Neuronal stem cell (in vitro differentiated cells): ENCODE measurements at regions not wholly inside any gene's neighbourhood (a gene's known extent, or its start where the extent isn't known, plus 50 kb on each side); places are given as distances from the start of the nearest gene placed in this dataset.

ENCODE experiments used
- DNase-seq: peaks from one replicate; pipeline ENCODE4 v3.0.0-alpha.2; 2013; ENCODE audit warnings: low spot score
- H2AFZ ChIP-seq: one replicate; pipeline ENCODE4 v1.6.1; 2013; ENCODE audit warnings: mild to moderate bottlenecking, low read length, inconsistent platforms
- H2AK5ac ChIP-seq: 2 replicates; pipeline ENCODE4 v1.6.1; 2013; ENCODE audit warnings: low read depth, mild to moderate bottlenecking, inconsistent platforms, low read length, moderate library complexity, mixed read lengths
- H2BK120ac ChIP-seq: 2 replicates; pipeline ENCODE4 v1.6.1; 2013; ENCODE audit warnings: low read depth, mild to moderate bottlenecking, inconsistent platforms, low read length, moderate library complexity, mixed read lengths
- H2BK12ac ChIP-seq: one replicate; pipeline ENCODE4 v1.6.1; 2013; ENCODE audit warnings: low read length, inconsistent platforms
- H2BK15ac ChIP-seq: 2 replicates; pipeline ENCODE4 v1.6.1; 2013; ENCODE audit warnings: mild to moderate bottlenecking, low read length, inconsistent platforms, mixed read lengths
- H2BK5ac ChIP-seq: one replicate; pipeline ENCODE4 v1.6.1; 2013; ENCODE audit warnings: inconsistent platforms, mild to moderate bottlenecking, low read length, moderate library complexity
- H3K14ac ChIP-seq: one replicate; pipeline ENCODE4 v1.6.1; 2013; ENCODE audit warnings: low read length, inconsistent platforms
- H3K18ac ChIP-seq: 2 replicates; pipeline ENCODE4 v1.6.1; 2013; ENCODE audit warnings: low read length, inconsistent platforms
- H3K23ac ChIP-seq: 2 replicates; pipeline ENCODE4 v1.6.1; 2013; ENCODE audit warnings: low read depth, mild to moderate bottlenecking, mixed read lengths, low read length, inconsistent platforms; ENCODE audit not compliant: poor library complexity
- H3K27ac ChIP-seq: replicated peaks from 3 replicates; pipeline ENCODE4 v1.5.1; 2013; ENCODE audit warnings: low read length, inconsistent platforms
- H3K27me3 ChIP-seq, 3 experiments: 2 replicates each; pipeline ENCODE4 v1.6.1; 2013; ENCODE audit warnings: low read length in 3 of 3, mild to moderate bottlenecking in 2 of 3, inconsistent platforms in 1 of 3, low read depth in 1 of 3, mixed read lengths in 1 of 3, moderate library complexity in 1 of 3; ENCODE audit not compliant: control insufficient read depth in 3 of 3, insufficient read depth in 3 of 3
- H3K36me3 ChIP-seq, 2 donors: replicated peaks in 1 of 2; 2 replicates each; pipeline ENCODE4 v1.6.1; 2013; ENCODE audit warnings: low read length in 2 of 2; ENCODE audit not compliant: control insufficient read depth in 2 of 2, insufficient read depth in 2 of 2
- H3K4ac ChIP-seq: 2 replicates; pipeline ENCODE4 v1.6.1; 2013; ENCODE audit warnings: inconsistent platforms, mild to moderate bottlenecking, low read length, moderate library complexity
- H3K4me1 ChIP-seq, 2 donors: 1 replicate in 1 of 2; 2 replicates in 1 of 2; pipeline ENCODE4 v1.6.1; 2013; ENCODE audit warnings: low read length in 2 of 2, low read depth in 1 of 2; ENCODE audit not compliant: control insufficient read depth in 2 of 2, insufficient read depth in 1 of 2
- H3K4me2 ChIP-seq: one replicate; pipeline ENCODE4 v1.6.1; 2013; ENCODE audit warnings: mild to moderate bottlenecking, low read length, inconsistent platforms; ENCODE audit not compliant: insufficient read depth, poor library complexity, severe bottlenecking
- H3K4me3 ChIP-seq, 2 donors: 2 replicates each; pipeline ENCODE4 v1.5.1; 2013; ENCODE audit warnings: low read length in 2 of 2, mild to moderate bottlenecking in 2 of 2, inconsistent platforms in 1 of 2, moderate library complexity in 1 of 2
- H3K79me1 ChIP-seq: one replicate; pipeline ENCODE4 v1.6.1; 2013; ENCODE audit warnings: low read depth, mild to moderate bottlenecking, inconsistent platforms, low read length, moderate library complexity
- H3K9ac ChIP-seq: one replicate; pipeline ENCODE4 v1.6.1; 2013; ENCODE audit warnings: mild to moderate bottlenecking, low read depth, low read length, inconsistent platforms; ENCODE audit not compliant: poor library complexity
- H3K9me3 ChIP-seq, 2 donors: replicated peaks in 1 of 2; 2 replicates each; pipeline versions ENCODE3 to v1.6.1; 2013; ENCODE audit warnings: low read length in 2 of 2, mild to moderate bottlenecking in 2 of 2, inconsistent platforms in 1 of 2, low read depth in 1 of 2, mixed read lengths in 1 of 2, moderate library complexity in 1 of 2; ENCODE audit not compliant: control insufficient read depth in 2 of 2, insufficient read depth in 1 of 2
- H4K8ac ChIP-seq: one replicate; pipeline ENCODE4 v1.6.1; 2013; ENCODE audit warnings: low read depth, mild to moderate bottlenecking, inconsistent platforms, low read length, moderate library complexity
- H4K91ac ChIP-seq: one replicate; pipeline ENCODE4 v1.6.1; 2013; ENCODE audit warnings: low read length, low read depth, mild to moderate bottlenecking, inconsistent platforms; ENCODE audit not compliant: poor library complexity
- WGBS, 2 donors: extraction: QIAGEN DNeasy Blood & Tissue Kit; methylation state at CpG; one replicate each; pipeline ENCODE4 v1.1.7; 2013; ENCODE audit warnings: missing lambda C conversion rate in 2 of 2, mixed read lengths in 1 of 2; ENCODE audit not compliant: insufficient read length in 2 of 2, insufficient replicate concordance in 1 of 2; ENCODE audit errors: extremely low coverage in 2 of 2; 5-methylcytosine and 5-hydroxymethylcytosine counted together

- H3K23ac ChIP-seq, result no peak overlapping the region
- H3K14ac ChIP-seq, result no peak overlapping the region
- no peak overlapping the region for H4K91ac ChIP-seq
- H2BK12ac ChIP-seq, result no peak overlapping the region
- H2AFZ ChIP-seq, result no peak overlapping the region
- no CpG with 5 or more reads among the region's 14 CpGs for WGBS, 2 donors
- H3K27ac ChIP-seq, result no peak overlapping the region
- H3K9me3 ChIP-seq, result no peaks in the 10 kb centered on the region
- no peak overlapping the region for H2AK5ac ChIP-seq
- no peak overlapping the region for H4K8ac ChIP-seq
- H3K4me1 ChIP-seq, result peaks cover 0 to 6% of the 10 kb centered on the region in 2 donors
- no peaks in the 10 kb centered on the region for H3K27me3 ChIP-seq
- no peaks in the 10 kb centered on the region for H3K79me1 ChIP-seq
- no peaks in the 10 kb centered on the region for H3K36me3 ChIP-seq
- no peak overlapping the region for H2BK15ac ChIP-seq
- no peak overlapping the region for H3K4ac ChIP-seq
- no peak overlapping the region for H3K18ac ChIP-seq
- H3K9ac ChIP-seq, result no peak overlapping the region
- DNase-seq, result no peak
- no peak overlapping the region for H2BK120ac ChIP-seq
- H3K4me3 ChIP-seq, result no peak overlapping the region
- H3K4me2 ChIP-seq, result no peak overlapping the region
- no peak overlapping the region for H2BK5ac ChIP-seq
Observed at GRCh38 chr12:107411792-107412535, 273.6 kb upstream of the PWP1 start.

- Histone ChIP-seq H3K9ac (no peak overlapping the region), H3K14ac (no peak overlapping the region), H3K4me1 (peaks cover 0 to 2% of the 10 kb centered on the region in 2 donors), H2BK5ac (no peak overlapping the region), H3K4me2 (no peak overlapping the region), H3K18ac (no peak overlapping the region), H3K9me3 (peaks cover 3 to 4% of the 10 kb centered on the region in 2 donors), H3K27ac (no peak overlapping the region), H3K4ac (no peak overlapping the region), H2AK5ac (no peak overlapping the region), H2BK120ac (no peak overlapping the region), H2BK12ac (no peak overlapping the region), H2BK15ac (no peak overlapping the region), H2AFZ (no peak overlapping the region), H3K36me3 (no peaks in the 10 kb centered on the region), H4K91ac (no peak overlapping the region), H3K23ac (no peak overlapping the region), H3K4me3 (no peak overlapping the region), H4K8ac (no peak overlapping the region), H3K79me1 (no peaks in the 10 kb centered on the region), H3K27me3 (no peaks in the 10 kb centered on the region)
- no peak for DNase-seq
- WGBS, 2 donors, result no CpG with 5 or more reads among the region's 7 CpGs
Observed at GRCh38 chr12:107415071-107415470, 270.5 kb upstream of the PWP1 start.

- no peak overlapping the region for H2AFZ ChIP-seq
- WGBS, 2 donors, result no CpG with 5 or more reads among the region's 8 CpGs
- H2AK5ac ChIP-seq, result no peak overlapping the region
- no peak overlapping the region for H3K14ac ChIP-seq
- H3K27ac ChIP-seq, result no peak overlapping the region
- no peaks in the 10 kb centered on the region for H3K36me3 ChIP-seq
- H3K9me3 ChIP-seq, result peaks cover 3 to 4% of the 10 kb centered on the region in 2 donors
- H3K23ac ChIP-seq, result no peak overlapping the region
- no peak overlapping the region for H3K9ac ChIP-seq
- no peak overlapping the region for H3K4me3 ChIP-seq
- H2BK5ac ChIP-seq, result no peak overlapping the region
- H4K8ac ChIP-seq, result no peak overlapping the region
- no peaks in the 10 kb centered on the region for H3K79me1 ChIP-seq
- no peak overlapping the region for H2BK15ac ChIP-seq
- H4K91ac ChIP-seq, result no peak overlapping the region
- DNase-seq, result no peak
- no peak overlapping the region for H3K4ac ChIP-seq
- H2BK120ac ChIP-seq, result no peak overlapping the region
- H3K4me2 ChIP-seq, result no peak overlapping the region
- no peak overlapping the region for H2BK12ac ChIP-seq
- H3K27me3 ChIP-seq, result no peaks in the 10 kb centered on the region
- H3K18ac ChIP-seq, result no peak overlapping the region
- peaks cover 0 to 2% of the 10 kb centered on the region in 2 donors for H3K4me1 ChIP-seq
Observed at GRCh38 chr12:107415834-107416233, 269.8 kb upstream of the PWP1 start.

- H3K27ac ChIP-seq, result no peak overlapping the region
- H3K4me3 ChIP-seq, result no peak overlapping the region
- H3K4me2 ChIP-seq, result no peak overlapping the region
- H2AFZ ChIP-seq, result no peak overlapping the region
- no peak overlapping the region for H3K14ac ChIP-seq
- H3K18ac ChIP-seq, result no peak overlapping the region
- H4K91ac ChIP-seq, result no peak overlapping the region
- no peak overlapping the region for H2AK5ac ChIP-seq
- no CpG with 5 or more reads among the region's 5 CpGs for WGBS, 2 donors
- H4K8ac ChIP-seq, result no peak overlapping the region
- no peaks in the 10 kb centered on the region for H3K79me1 ChIP-seq
- H3K27me3 ChIP-seq, result no peaks in the 10 kb centered on the region
- H3K4me1 ChIP-seq, result peaks cover 0 to 2% of the 10 kb centered on the region in 2 donors
- no peak overlapping the region for H2BK15ac ChIP-seq
- no peak overlapping the region for H2BK120ac ChIP-seq
- no peak overlapping the region for H3K23ac ChIP-seq
- no peak overlapping the region for H2BK12ac ChIP-seq
- H3K9ac ChIP-seq, result no peak overlapping the region
- H3K4ac ChIP-seq, result no peak overlapping the region
- peaks cover 3 to 4% of the 10 kb centered on the region in 2 donors for H3K9me3 ChIP-seq
- no peak overlapping the region for H2BK5ac ChIP-seq
- no peaks in the 10 kb centered on the region for H3K36me3 ChIP-seq
- no peak for DNase-seq
Observed at GRCh38 chr12:107417004-107417403, 268.6 kb upstream of the PWP1 start.
